ENCODE measurements at regions not wholly inside any gene's neighbourhood (a gene's known extent, or its start where the extent isn't known, plus 50 kb on each side); places are given as distances from the start of the nearest gene placed in this dataset.

DNA sequence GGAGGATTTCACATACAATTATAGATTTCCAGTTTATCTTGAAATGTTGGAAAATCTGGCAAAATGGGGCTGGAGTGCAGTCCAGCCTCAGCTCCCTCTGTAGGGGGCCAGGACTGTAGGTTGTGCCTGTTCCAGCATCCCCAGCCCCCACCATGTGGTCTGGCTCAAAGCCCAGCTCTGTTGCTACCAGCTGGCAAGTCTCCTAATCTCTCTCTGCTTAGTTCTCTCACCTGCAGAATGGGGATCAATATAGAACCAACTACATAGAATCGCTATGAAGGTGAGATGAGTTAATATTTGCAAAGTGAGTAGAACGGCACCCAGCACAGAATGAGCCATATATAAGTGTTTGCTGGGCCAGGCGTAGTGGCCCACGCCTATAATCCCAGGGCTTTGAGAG, 50.0 kb upstream of the TARDBP start:
- DNase-seq (ENCODE audit: low read depth in 2 of 2), result no peak
